SK-N-SH (cell line): ENCODE measurements at regions not wholly inside any gene's neighbourhood (a gene's known extent, or its start where the extent isn't known, plus 50 kb on each side); places are given as distances from the start of the nearest gene placed in this dataset.

ENCODE experiments used
- CTCF ChIP-seq: fragments of 200-600 bp; sonication (generic); IDR thresholded peaks from 2 replicates; pipeline ENCODE4 v1.6.1; 2017; ENCODE audit warnings: antibody characterized with exemption, mild to moderate bottlenecking, moderate library complexity
- POLR2AphosphoS5 ChIP-seq: IDR thresholded peaks from 2 replicates; pipeline ENCODE4 v1.6.1; 2012; ENCODE audit warnings: low read depth, low read length
- TCF12 ChIP-seq: IDR thresholded peaks from 2 replicates; pipeline ENCODE4 v1.4.0; 2012

GRCh38 chr12:116495260-116495659, 63.9 kb upstream of the MAP1LC3B2 start:
- TF ChIP-seq CTCF (no peak), POLR2AphosphoS5 (no peak), TCF12 (no peak)
